IMR-90 (cell line): ENCODE measurements at regions not wholly inside any gene's neighbourhood (a gene's known extent, or its start where the extent isn't known, plus 50 kb on each side); places are given as distances from the start of the nearest gene placed in this dataset.

ENCODE experiments used
- ATAC-seq: fragments of 200-7000 bp; cut with Tn5 transposase; 2 replicates; pipeline ENCODE4 v1.9.1; 2020; ENCODE audit warnings: low read depth, mild to moderate bottlenecking, moderate library complexity
- BruUV-seq: library from RNA; stranded (reverse); fragments of 400-500 nt; replicated peaks from 2 replicates; lab custom pipeline; 2021; lab: Mats Ljungman, UMichigan
- CTCF ChIA-PET: fragments of 300-600 bp; formaldehyde crosslinking; extraction: SDS; loops from one replicate; lab custom pipeline; 2021; ENCODE audit warnings: antibody characterized with exemption; lab: Yijun Ruan, JAX
- POLR2A ChIA-PET: fragments of 300-600 bp; sonication (Branson Sonifier 250); formaldehyde crosslinking; loops from one replicate; lab custom pipeline; 2022; ENCODE audit warnings: antibody characterized with exemption; ENCODE audit not compliant: unreplicated experiment; lab: Charles Lee
- DNase-seq: peaks from one replicate; pipeline ENCODE4 v3.0.0; 2013
- H2AFZ ChIP-seq: replicated peaks from 2 replicates; pipeline ENCODE3; 2013; ENCODE audit warnings: low read length, mild to moderate bottlenecking; ENCODE audit not compliant: poor library complexity
- H2AK5ac ChIP-seq: 2 replicates; pipeline ENCODE4 v1.6.1; 2013; ENCODE audit warnings: low read depth, low read length, inconsistent platforms
- H2AK9ac ChIP-seq: replicated peaks from 2 replicates; pipeline ENCODE3; 2013; ENCODE audit warnings: mild to moderate bottlenecking, low read depth, low read length, moderate library complexity; ENCODE audit not compliant: poor library complexity
- H2BK120ac ChIP-seq: 2 replicates; pipeline ENCODE4 v1.6.1; 2013; ENCODE audit warnings: low read depth, low read length, inconsistent platforms
- H2BK15ac ChIP-seq: 3 replicates; pipeline ENCODE4 v1.6.1; 2013; ENCODE audit warnings: low read depth, low read length, inconsistent platforms
- H2BK20ac ChIP-seq: 2 replicates; pipeline ENCODE4 v1.6.1; 2013; ENCODE audit warnings: low read depth, mild to moderate bottlenecking, inconsistent platforms, low read length, moderate library complexity
- H2BK5ac ChIP-seq: 2 replicates; pipeline ENCODE4 v1.6.1; 2013; ENCODE audit warnings: mild to moderate bottlenecking, low read depth, low read length, inconsistent platforms; ENCODE audit not compliant: poor library complexity, severe bottlenecking
- H3K14ac ChIP-seq: replicated peaks from 2 replicates; pipeline ENCODE4 v1.6.1; 2013; ENCODE audit warnings: low read depth, low read length, inconsistent platforms
- H3K18ac ChIP-seq: 2 replicates; pipeline ENCODE4 v1.6.1; 2013; ENCODE audit warnings: low read depth, low read length, control low read depth
- H3K23ac ChIP-seq: 2 replicates; pipeline ENCODE4 v1.6.1; 2013; ENCODE audit warnings: low read depth, low read length, inconsistent platforms
- H3K27ac ChIP-seq: 2 replicates; pipeline ENCODE4 v1.5.1; 2013; ENCODE audit warnings: mild to moderate bottlenecking, control low read depth, low read length; ENCODE audit not compliant: insufficient read depth
- H3K27me3 ChIP-seq: 2 replicates; pipeline ENCODE4 v1.6.1; 2013; ENCODE audit warnings: low read length; ENCODE audit not compliant: control insufficient read depth, insufficient read depth
- H3K36me3 ChIP-seq: 2 replicates; pipeline ENCODE4 v1.6.1; 2013; ENCODE audit warnings: low read length, mixed read lengths; ENCODE audit not compliant: control insufficient read depth, insufficient read depth
- H3K4ac ChIP-seq: 2 replicates; pipeline ENCODE4 v1.6.1; 2013; ENCODE audit warnings: low read depth, low read length, inconsistent platforms
- H3K4me1 ChIP-seq: 2 replicates; pipeline ENCODE4 v1.6.1; 2013; ENCODE audit warnings: low read length, mixed read lengths; ENCODE audit not compliant: control insufficient read depth, insufficient read depth
- H3K4me2 ChIP-seq: 2 replicates; pipeline ENCODE4 v1.6.1; 2013; ENCODE audit warnings: low read depth, mild to moderate bottlenecking, control low read depth, low read length, moderate library complexity
- H3K4me3 ChIP-seq: 2 replicates; pipeline ENCODE4 v1.5.1; 2013; ENCODE audit warnings: low read depth, mild to moderate bottlenecking, control low read depth, low read length, moderate library complexity; ENCODE audit not compliant: insufficient read depth
- H3K56ac ChIP-seq: 2 replicates; pipeline ENCODE4 v1.6.1; 2013; ENCODE audit warnings: low read length, inconsistent platforms; ENCODE audit not compliant: insufficient read depth; ENCODE audit errors: extremely low read depth
- H3K79me1 ChIP-seq, 2 experiments: 2 replicates each; pipeline ENCODE4 v1.6.1; 2013; ENCODE audit warnings: low read length in 2 of 2, inconsistent platforms in 1 of 2, low read depth in 1 of 2
- H3K9ac ChIP-seq: 2 replicates; pipeline ENCODE4 v1.6.1; 2013; ENCODE audit warnings: low read depth, low read length, control low read depth
- H3K9me1 ChIP-seq: 2 replicates; pipeline ENCODE4 v1.6.1; 2013; ENCODE audit warnings: low read length, inconsistent platforms; ENCODE audit not compliant: insufficient read depth
- H3K9me3 ChIP-seq: 2 replicates; pipeline ENCODE4 v1.6.1; 2013; ENCODE audit warnings: low read length; ENCODE audit not compliant: control insufficient read depth, insufficient read depth
- H4K20me1 ChIP-seq: 2 replicates; pipeline ENCODE4 v1.6.1; 2013; ENCODE audit warnings: low read length, inconsistent platforms; ENCODE audit not compliant: insufficient read depth
- H4K5ac ChIP-seq: 2 replicates; pipeline ENCODE4 v1.6.1; 2013; ENCODE audit warnings: mild to moderate bottlenecking, low read depth, low read length, control low read depth
- H4K8ac ChIP-seq, 2 experiments: 2 replicates each; pipeline ENCODE4 v1.6.1; 2013; ENCODE audit warnings: low read depth in 2 of 2, low read length in 2 of 2, control low read depth in 1 of 2, inconsistent platforms in 1 of 2
- H4K91ac ChIP-seq: 2 replicates; pipeline ENCODE4 v1.6.1; 2013; ENCODE audit warnings: low read depth, low read length, inconsistent platforms; ENCODE audit not compliant: insufficient read depth
- BHLHE40 ChIP-seq: fragments of 150-350 bp; IDR thresholded peaks from 2 replicates; pipeline ENCODE4 v1.6.1; 2016; ENCODE audit warnings: mild to moderate bottlenecking, low read depth, low read length
- CEBPB ChIP-seq: IDR thresholded peaks from 2 replicates; pipeline ENCODE4 v1.6.1; 2012; ENCODE audit warnings: low read depth, low read length, improper control_type of control experiment
- CTCF ChIP-seq: conservative IDR thresholded peaks from 2 replicates; pipeline ENCODE4 v1.5.1; 2012; ENCODE audit warnings: mild to moderate bottlenecking, low read depth, low read length, improper control_type of control experiment
- ELK1 ChIP-seq: fragments of 150-350 bp; IDR thresholded peaks from 2 replicates; pipeline ENCODE4 v1.6.1; 2016; ENCODE audit warnings: low read depth, mild to moderate bottlenecking, low read length, moderate library complexity, borderline replicate concordance
- MAFK ChIP-seq: IDR thresholded peaks from 2 replicates; pipeline ENCODE4 v1.6.1; 2012; ENCODE audit warnings: low read depth, low read length, improper control_type of control experiment
- MAZ ChIP-seq: IDR thresholded peaks from 2 replicates; pipeline ENCODE4 v1.6.1; 2012; ENCODE audit warnings: low read depth, mild to moderate bottlenecking, low read length, improper control_type of control experiment, moderate library complexity, borderline replicate concordance
- MXI1 ChIP-seq: IDR thresholded peaks from 2 replicates; pipeline ENCODE4 v1.6.1; 2012; ENCODE audit warnings: low read depth, mild to moderate bottlenecking, low read length, moderate library complexity, borderline replicate concordance
- NFE2L2 ChIP-seq: fragments of 150-350 bp; IDR thresholded peaks from 2 replicates; pipeline ENCODE4 v1.6.1; 2016; ENCODE audit warnings: low read depth, mild to moderate bottlenecking, low read length
- POLR2A ChIP-seq: IDR thresholded peaks from 2 replicates; pipeline ENCODE4 v1.6.1; 2012; ENCODE audit warnings: mild to moderate bottlenecking, low read depth, low read length
- RAD21 ChIP-seq: IDR thresholded peaks from 2 replicates; pipeline ENCODE4 v1.6.1; 2012; ENCODE audit warnings: low read length, improper control_type of control experiment
- RCOR1 ChIP-seq: IDR thresholded peaks from 2 replicates; pipeline ENCODE4 v1.6.1; 2012; ENCODE audit warnings: mild to moderate bottlenecking, low read length, improper control_type of control experiment; ENCODE audit not compliant: insufficient replicate concordance
- RFX5 ChIP-seq: IDR thresholded peaks from 2 replicates; pipeline ENCODE4 v1.8.0; 2012; ENCODE audit warnings: low read depth, mild to moderate bottlenecking, low read length, moderate library complexity
- SMC3 ChIP-seq: fragments of 150-350 bp; IDR thresholded peaks from 2 replicates; pipeline ENCODE4 v1.6.1; 2016; ENCODE audit warnings: low read depth, mild to moderate bottlenecking, antibody characterized with exemption, low read length, moderate library complexity
- USF2 ChIP-seq: fragments of 150-350 bp; IDR thresholded peaks from 2 replicates; pipeline ENCODE4 v1.6.1; 2017; ENCODE audit warnings: mild to moderate bottlenecking, antibody characterized with exemption, low read length, low read depth
- WGBS, 2 experiments: methylation state at CpG; one replicate each; pipeline versions ENCODE4 v1.1.5 to v1.1.7; 2013; ENCODE audit warnings: missing lambda C conversion rate in 2 of 2; ENCODE audit not compliant: insufficient read length in 1 of 2; ENCODE audit errors: extremely low coverage in 2 of 2; 5-methylcytosine and 5-hydroxymethylcytosine counted together
- dilution Hi-C: fragments of 300-500 bp; cut with HindIII; formaldehyde crosslinking; loops from one replicate; pipeline ENCODE4 v1.14.3; 2018; ENCODE audit warnings: low sequenced_read_pairs; ENCODE audit not compliant: unreplicated experiment
- in situ Hi-C: fragments of 300-500 bp; cut with MboI; formaldehyde crosslinking; loops from 3 replicates; pipeline ENCODE4 v1.14.3; 2019; ENCODE audit warnings: low sequenced_read_pairs, inconsistent platforms, mixed read lengths
- intact Hi-C: fragments of 100-400 bp; cut with micrococcal nuclease; formaldehyde crosslinking; loops from 2 replicates; pipeline ENCODE4 v1.10.0; 2022

GRCh38 chr11:105232021-105232420 is 92.5 kb upstream of the CARD18 start:
- Histone ChIP-seq H3K9me1 (peaks cover 4% of the 10 kb centered on the region; the same call in 1 of the 2 replicates), H2BK120ac (no peak overlapping the region), H2BK5ac (no peak overlapping the region), H3K9me3 (no peaks in the 10 kb centered on the region), H3K4me1 (peaks cover 4% of the 10 kb centered on the region), H3K27me3 (no peaks in the 10 kb centered on the region), H3K9ac (no peak overlapping the region), H2BK15ac (no peak overlapping the region), H3K18ac (no peak overlapping the region), H2BK20ac (no peak overlapping the region), H2AFZ (no peak overlapping the region), H4K5ac (no peak overlapping the region), H3K56ac (no peak overlapping the region), H3K36me3 (no peaks in the 10 kb centered on the region), H3K27ac (no peak overlapping the region), H3K79me1 (no peaks in the 10 kb centered on the region), H4K91ac (no peak overlapping the region), H3K23ac (no peak overlapping the region), H2AK5ac (no peak overlapping the region), H3K4ac (no peak overlapping the region), H3K14ac (no peak overlapping the region), H4K8ac (no peak overlapping the region), H2AK9ac (no peak overlapping the region), H3K4me2 (no peak overlapping the region), H4K20me1 (no peaks in the 10 kb centered on the region), H3K4me3 (no peak overlapping the region)
- POLR2A ChIA-PET = no interaction called here
- no peak for DNase-seq
- in situ Hi-C loops (no loop called here), dilution Hi-C loops (no loop called here), intact Hi-C loops (loop anchor here (10.0 kb wide), 1 partner anchor 1287 kb away; no protein-coding TSS in a partner anchor)
- TF ChIP-seq CEBPB (no peak), MAFK (no peak), BHLHE40 (no peak), SMC3 (no peak), NFE2L2 (no peak), MXI1 (no peak), RAD21 (no peak), RCOR1 (no peak), USF2 (no peak), MAZ (no peak), RFX5 (no peak), CTCF (no peak), POLR2A (no peak), ELK1 (no peak)
- CTCF ChIA-PET = no interaction called here
- BruUV-seq = no TSS peak
- WGBS, 2 experiments = no CpG with 5 or more reads among the region's 1 CpG
- no peak for ATAC-seq
